ENCODE measurements at regions not wholly inside any gene's neighbourhood (a gene's known extent, or its start where the extent isn't known, plus 50 kb on each side); places are given as distances from the start of the nearest gene placed in this dataset.
"Not testable (repeated sequence)": the region's sequence is repeated elsewhere in the genome, so short reads cannot be mapped to it uniquely, and the experiment has no call there.

GRCh38 chr2:147414656-147415055 lies 430.2 kb upstream of the ACVR2A start:
- TF ChIP-seq, protein P1, sequence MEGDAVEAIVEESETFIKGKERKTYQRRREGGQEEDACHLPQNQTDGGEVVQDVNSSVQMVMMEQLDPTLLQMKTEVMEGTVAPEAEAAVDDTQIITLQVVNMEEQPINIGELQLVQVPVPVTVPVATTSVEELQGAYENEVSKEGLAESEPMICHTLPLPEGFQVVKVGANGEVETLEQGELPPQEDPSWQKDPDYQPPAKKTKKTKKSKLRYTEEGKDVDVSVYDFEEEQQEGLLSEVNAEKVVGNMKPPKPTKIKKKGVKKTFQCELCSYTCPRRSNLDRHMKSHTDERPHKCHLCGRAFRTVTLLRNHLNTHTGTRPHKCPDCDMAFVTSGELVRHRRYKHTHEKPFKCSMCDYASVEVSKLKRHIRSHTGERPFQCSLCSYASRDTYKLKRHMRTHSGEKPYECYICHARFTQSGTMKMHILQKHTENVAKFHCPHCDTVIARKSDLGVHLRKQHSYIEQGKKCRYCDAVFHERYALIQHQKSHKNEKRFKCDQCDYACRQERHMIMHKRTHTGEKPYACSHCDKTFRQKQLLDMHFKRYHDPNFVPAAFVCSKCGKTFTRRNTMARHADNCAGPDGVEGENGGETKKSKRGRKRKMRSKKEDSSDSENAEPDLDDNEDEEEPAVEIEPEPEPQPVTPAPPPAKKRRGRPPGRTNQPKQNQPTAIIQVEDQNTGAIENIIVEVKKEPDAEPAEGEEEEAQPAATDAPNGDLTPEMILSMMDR (IDR thresholded peaks at IDR 0.05), result not testable (repeated sequence)
- not testable (repeated sequence) for TF ChIP-seq POLR2A (IDR thresholded peaks at IDR 0.05)
